T-helper 1 cell treated with Interleukin-12 subunit alpha and Interleukin-12 subunit beta and Interleukin-4 antibody, amounts not matched to agents 30 μg/mL and 1 μg/mL, for 36 hours (primary cell): ENCODE measurements at regions not wholly inside any gene's neighbourhood (a gene's known extent, or its start where the extent isn't known, plus 50 kb on each side); places are given as distances from the start of the nearest gene placed in this dataset.
"Not testable (repeated sequence)": the region's sequence is repeated elsewhere in the genome, so short reads cannot be mapped to it uniquely, and the experiment has no call there.

ENCODE experiments used
- H3K27ac Mint-ChIP-seq: one replicate; pipeline ENCODE4 v1.8.0; 2021; ENCODE audit warnings: mild to moderate bottlenecking, mixed read lengths
- H3K27me3 Mint-ChIP-seq: one replicate; pipeline ENCODE4 v1.8.0; 2021; ENCODE audit warnings: low read depth, mixed read lengths
- H3K36me3 Mint-ChIP-seq: one replicate; pipeline ENCODE4 v1.8.0; 2021; ENCODE audit warnings: low read depth, mixed read lengths
- H3K4me1 Mint-ChIP-seq: one replicate; pipeline ENCODE4 v1.8.0; 2021; ENCODE audit warnings: low read depth, mixed read lengths
- H3K4me3 Mint-ChIP-seq: one replicate; pipeline ENCODE4 v1.8.0; 2021; ENCODE audit warnings: mild to moderate bottlenecking, moderate library complexity, mixed read lengths
- H3K9me3 Mint-ChIP-seq: one replicate; pipeline ENCODE4 v1.8.0; 2021; ENCODE audit warnings: mixed read lengths

DNA sequence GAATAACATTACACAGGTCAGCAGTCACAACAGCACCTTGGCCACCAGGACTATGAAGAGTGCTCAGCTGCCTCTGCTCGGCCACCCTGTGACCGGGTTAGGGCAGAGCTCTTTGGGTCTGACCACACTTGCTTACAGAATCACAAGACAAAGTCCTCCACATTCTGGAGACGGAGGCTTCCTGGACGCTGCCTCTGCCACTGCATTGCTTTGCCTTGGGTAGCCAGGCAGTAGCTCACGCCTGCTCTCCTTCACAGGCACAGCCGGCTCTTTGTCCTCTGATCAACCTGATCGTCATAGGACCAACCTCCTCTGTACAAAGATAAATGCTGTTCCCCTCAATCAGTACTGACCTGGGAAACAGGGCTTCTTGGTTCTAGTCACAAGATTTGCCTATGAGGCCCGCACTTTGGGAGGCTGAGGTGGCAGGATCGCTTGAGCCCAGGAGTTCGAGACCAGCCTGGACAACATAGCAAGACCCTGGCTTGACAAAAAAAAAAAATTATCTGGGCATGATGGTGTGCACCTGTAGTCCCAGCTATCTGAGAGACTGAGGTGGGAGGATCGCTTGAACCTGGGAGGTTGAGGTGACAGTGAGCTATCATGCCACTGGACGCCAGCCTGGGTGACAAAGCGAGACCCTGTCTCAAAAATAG, 128.4 kb upstream of the IER5L start:
- Mint-ChIP-seq H3K27me3 (peaks cover 23% of the 10 kb centered on the region), H3K36me3 (no peaks in the 10 kb centered on the region), H3K9me3 (peaks cover 10% of the 10 kb centered on the region), H3K4me1 (no peaks in the 10 kb centered on the region), H3K4me3 (no peak overlapping the region), H3K27ac (no peak overlapping the region)

DNA sequence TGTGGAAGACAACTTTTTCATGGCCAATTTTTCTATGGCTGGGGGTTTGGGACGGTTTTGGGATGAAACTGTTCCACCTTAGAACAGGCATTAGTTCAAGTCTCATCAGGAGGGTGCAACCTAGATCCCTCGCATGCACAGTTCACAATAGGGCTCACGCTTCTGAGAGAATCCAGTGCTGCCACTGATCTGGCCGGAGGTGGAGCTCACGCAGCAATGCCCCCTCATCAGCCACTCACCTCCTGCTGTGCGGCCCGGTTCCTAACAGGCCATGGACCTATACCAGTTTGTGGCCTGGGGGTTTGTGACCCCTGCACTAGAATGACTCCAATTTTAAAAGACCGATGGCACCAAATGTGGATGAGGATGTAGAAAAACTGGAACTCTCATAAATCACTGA, 127.2 kb upstream of the IER5L start:
- Mint-ChIP-seq H3K27ac (no peak overlapping the region), H3K4me1 (no peaks in the 10 kb centered on the region), H3K9me3 (peaks cover 14% of the 10 kb centered on the region), H3K36me3 (no peaks in the 10 kb centered on the region), H3K4me3 (no peak overlapping the region), H3K27me3 (peaks cover 23% of the 10 kb centered on the region)

DNA sequence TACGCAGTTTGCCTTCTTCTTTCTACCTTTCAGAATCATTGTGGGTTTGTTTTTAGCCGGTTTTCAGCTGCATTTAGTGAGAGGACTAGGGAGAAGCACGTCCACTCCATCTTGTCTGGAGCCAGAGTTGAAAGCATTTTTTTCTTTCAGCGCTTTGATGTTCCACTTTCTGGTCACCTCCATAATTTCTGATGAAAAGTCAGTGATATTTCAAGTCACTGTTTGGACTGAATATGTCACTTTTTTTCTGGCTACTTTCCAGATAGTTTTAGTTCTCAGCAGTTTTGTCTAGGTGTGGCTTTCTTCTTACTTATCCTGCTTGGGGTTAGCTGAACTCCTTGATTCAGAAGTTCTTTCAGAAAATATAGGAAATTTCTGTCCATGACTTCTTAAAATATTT, 123.9 kb upstream of the IER5L start:
- Mint-ChIP-seq H3K27me3 (peaks cover 31% of the 10 kb centered on the region), H3K4me1 (no peaks in the 10 kb centered on the region), H3K9me3 (peaks cover 22% of the 10 kb centered on the region), H3K4me3 (no peak overlapping the region), H3K27ac (no peak overlapping the region), H3K36me3 (no peaks in the 10 kb centered on the region)

DNA sequence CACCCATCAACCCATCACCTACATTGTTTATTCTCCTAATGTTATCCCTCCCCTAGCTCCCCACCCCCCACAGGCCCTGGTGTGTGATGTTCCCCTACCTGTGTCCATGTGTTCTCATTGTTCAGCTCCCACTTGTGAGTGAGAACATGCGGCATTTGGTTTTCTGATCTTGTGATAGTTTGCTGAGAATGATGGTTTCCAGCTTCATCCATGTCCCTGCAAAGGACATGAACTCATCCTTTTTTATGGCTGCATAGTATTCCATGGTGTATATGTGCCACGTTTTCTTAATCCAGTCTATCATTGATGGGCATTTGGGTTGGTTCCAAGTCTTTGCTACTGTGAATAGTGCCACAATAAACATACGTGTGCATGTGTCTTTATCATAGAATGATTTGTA, 118.1 kb upstream of the IER5L start:
- not testable (repeated sequence) for H3K4me1 Mint-ChIP-seq, H3K27ac Mint-ChIP-seq, H3K4me3 Mint-ChIP-seq, H3K36me3 Mint-ChIP-seq
- Mint-ChIP-seq H3K9me3 (peaks cover 22% of the 10 kb centered on the region), H3K27me3 (peaks cover 31% of the 10 kb centered on the region)

DNA sequence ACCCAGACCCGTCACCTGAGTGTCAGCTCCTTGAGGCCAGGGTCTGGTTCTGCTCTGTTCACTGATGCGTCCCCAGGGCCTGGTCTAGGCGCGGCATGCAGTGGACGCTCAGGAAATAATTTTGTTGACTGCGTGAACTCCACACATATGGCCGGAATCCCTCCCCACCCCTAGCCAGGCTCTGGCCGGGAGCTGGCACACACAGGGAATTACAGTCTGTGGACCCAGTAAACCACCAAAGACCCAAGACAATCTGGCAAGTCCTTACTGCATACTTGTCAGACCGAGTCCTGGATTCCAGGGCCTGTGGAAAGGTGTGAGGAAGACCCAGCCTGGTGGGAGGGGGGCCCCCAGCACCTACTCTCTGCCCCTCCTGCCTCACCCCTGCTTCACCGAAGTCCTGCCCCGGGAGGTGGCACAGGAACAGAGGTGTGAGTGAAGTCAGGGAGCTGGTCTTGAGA, 113.0 kb upstream of the IER5L start:
- peaks cover 7% of the 10 kb centered on the region for H3K9me3 Mint-ChIP-seq
- peaks cover 15% of the 10 kb centered on the region for H3K27me3 Mint-ChIP-seq
- H3K36me3 Mint-ChIP-seq = no peaks in the 10 kb centered on the region
- H3K27ac Mint-ChIP-seq = no peak overlapping the region
- H3K4me1 Mint-ChIP-seq = no peaks in the 10 kb centered on the region
- H3K4me3 Mint-ChIP-seq = no peak overlapping the region

DNA sequence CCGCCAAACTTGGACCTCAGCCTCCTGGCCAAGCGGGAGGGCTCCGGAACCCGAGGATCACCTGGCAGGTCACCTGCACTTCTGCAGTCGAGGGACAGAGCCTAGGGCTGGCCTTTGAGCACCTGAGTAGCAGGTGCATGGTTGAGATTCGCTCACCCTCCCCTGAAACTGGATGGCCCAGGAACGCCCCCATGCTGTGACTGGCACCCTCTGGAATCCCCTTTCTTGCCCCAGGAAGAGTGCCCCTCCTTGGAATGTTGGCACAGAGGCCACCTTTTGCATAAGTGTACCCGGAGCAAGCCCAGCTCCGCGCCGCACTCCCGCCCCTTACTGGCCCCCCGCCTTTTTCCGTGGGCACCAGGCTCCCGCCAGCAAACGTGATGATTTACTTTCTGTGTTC, 112.5 kb upstream of the IER5L start:
- no peaks in the 10 kb centered on the region for H3K4me1 Mint-ChIP-seq
- no peak overlapping the region for H3K27ac Mint-ChIP-seq
- H3K27me3 Mint-ChIP-seq = peaks cover 13% of the 10 kb centered on the region
- peaks cover 4% of the 10 kb centered on the region for H3K9me3 Mint-ChIP-seq
- H3K36me3 Mint-ChIP-seq = no peaks in the 10 kb centered on the region
- H3K4me3 Mint-ChIP-seq = no peak overlapping the region

DNA sequence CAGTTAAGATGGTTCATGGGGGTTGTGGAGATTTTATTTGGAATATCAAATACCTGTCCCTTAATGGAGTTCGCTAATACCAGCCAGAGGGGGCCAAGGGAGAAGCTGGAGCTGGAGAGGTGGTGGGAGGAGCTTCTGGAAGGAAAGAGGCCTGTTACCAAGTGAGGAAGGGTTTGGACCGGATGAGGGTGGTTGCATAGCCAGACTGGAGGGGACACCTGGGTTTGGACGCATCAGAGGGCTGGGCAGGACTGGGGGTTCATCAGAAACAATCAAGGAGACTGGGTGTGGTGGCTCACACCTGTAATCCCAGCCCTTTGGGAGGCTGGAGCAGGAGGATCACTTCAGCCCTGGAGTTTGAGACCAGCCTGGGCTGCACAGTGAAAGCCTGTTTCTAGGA, 111.8 kb upstream of the IER5L start:
- peaks cover 10% of the 10 kb centered on the region for H3K27me3 Mint-ChIP-seq
- no peaks in the 10 kb centered on the region for H3K36me3 Mint-ChIP-seq
- H3K9me3 Mint-ChIP-seq = no peaks in the 10 kb centered on the region
- H3K27ac Mint-ChIP-seq = no peak overlapping the region
- no peak overlapping the region for H3K4me3 Mint-ChIP-seq
- H3K4me1 Mint-ChIP-seq = no peaks in the 10 kb centered on the region

DNA sequence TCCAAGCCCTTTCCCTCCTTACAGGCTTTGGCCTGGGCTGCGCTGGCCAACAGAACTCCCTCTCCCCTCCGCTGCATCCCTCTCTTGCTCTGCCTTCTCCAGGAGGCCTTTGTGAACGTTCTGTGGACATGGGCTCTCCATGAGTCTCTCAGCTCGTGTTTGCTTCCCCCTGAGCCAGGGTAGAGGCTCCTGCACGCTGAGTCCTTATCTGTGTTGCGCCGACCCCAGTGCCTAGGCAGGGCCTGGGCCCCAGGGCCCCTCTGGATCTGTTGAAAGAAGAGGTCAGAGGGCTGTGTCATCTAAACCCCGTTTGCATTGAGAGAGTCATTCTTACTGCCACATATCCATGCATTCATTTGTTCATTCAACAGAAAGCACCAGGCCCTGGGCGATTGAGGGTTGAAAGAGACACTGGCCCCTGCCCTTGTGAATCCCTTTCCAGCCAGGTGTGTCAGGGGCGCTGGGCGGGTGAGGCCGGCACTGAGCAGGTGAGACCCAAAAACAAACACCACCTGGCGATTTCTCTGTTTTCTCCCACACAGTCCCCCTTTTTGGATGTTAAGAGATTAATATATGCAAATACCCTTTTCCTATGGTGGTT, 111.2 kb upstream of the IER5L start:
- H3K9me3 Mint-ChIP-seq = no peaks in the 10 kb centered on the region
- no peaks in the 10 kb centered on the region for H3K36me3 Mint-ChIP-seq
- no peaks in the 10 kb centered on the region for H3K4me1 Mint-ChIP-seq
- H3K27me3 Mint-ChIP-seq = peaks cover 4% of the 10 kb centered on the region
- no peak overlapping the region for H3K4me3 Mint-ChIP-seq
- no peak overlapping the region for H3K27ac Mint-ChIP-seq

DNA sequence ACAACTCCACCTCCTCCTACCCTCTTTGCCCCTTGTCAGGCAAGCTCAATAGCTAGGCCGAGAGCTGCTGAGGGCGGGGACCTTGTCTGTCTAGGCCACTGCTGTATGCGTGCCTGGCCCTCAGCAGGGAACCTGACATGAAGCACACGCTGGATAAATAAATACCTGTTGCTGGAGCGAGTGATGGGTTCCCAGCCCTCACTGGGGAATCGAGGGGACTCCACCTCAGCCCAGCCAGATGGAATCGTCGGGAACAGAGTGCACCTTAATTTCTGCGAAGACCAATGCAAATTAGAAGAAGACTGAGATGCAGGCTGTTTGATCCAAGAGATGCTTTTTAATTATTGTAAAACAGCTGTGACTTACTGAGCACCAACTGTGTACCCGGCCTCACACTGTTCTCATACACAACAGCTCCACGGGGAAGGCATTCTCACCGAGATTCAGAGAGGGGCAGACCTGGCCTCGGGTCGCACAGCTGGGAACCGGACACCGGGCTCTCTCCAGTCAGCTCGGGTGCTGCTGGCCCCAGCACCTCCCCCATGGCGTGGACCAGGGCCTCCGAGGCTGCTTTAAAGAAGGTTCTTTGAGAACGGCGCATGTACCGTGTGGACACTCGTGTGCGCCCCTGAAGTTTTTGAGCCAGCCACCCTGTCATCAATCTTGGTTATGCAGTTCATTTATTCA, 109.7 kb upstream of the IER5L start:
- no peaks in the 10 kb centered on the region for H3K9me3 Mint-ChIP-seq
- H3K4me3 Mint-ChIP-seq = no peak overlapping the region
- peaks cover 3% of the 10 kb centered on the region for H3K27me3 Mint-ChIP-seq
- H3K36me3 Mint-ChIP-seq = no peaks in the 10 kb centered on the region
- H3K4me1 Mint-ChIP-seq = no peaks in the 10 kb centered on the region
- H3K27ac Mint-ChIP-seq = no peak overlapping the region

DNA sequence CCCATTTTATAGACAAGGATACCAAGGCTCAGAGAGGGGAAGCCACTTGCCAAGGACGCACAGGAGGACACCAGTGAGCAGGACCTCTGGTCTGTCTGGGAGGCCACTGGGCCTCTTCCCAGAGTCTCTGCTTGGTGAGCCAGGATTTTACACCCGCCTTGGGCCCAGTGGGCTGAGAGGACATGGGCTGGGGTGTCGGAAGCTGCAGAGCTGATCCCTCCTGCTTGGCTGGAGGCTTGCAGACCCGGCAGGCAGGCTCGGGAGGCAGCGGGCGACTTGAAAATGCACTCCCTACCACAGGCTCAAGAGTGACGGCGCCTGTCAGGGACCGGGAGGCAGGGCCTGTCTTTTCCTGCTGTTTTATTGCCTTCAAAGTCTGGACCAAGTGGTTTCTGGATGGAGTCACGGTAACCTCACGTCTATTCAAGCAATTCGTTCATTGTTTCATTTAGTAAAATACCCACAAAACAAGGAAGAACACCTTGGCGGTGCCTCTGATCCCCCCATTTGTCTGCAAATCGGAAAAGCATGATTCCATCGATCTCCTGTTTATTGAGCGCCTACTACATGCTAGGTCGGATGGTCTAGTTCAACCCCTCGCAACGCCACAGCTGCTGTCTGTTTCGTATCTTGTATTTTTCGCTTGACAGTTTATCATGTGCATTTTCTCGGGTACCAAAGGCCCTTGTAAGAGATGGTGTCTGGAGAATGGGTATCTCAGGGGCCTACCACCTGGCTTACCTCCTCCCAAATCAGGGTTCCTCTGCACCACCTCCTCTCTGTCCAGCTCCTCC, 108.1 kb upstream of the IER5L start:
- Mint-ChIP-seq H3K36me3 (no peaks in the 10 kb centered on the region), H3K27ac (no peak overlapping the region), H3K4me3 (no peak overlapping the region), H3K27me3 (peaks cover 3% of the 10 kb centered on the region), H3K9me3 (no peaks in the 10 kb centered on the region), H3K4me1 (no peaks in the 10 kb centered on the region)

DNA sequence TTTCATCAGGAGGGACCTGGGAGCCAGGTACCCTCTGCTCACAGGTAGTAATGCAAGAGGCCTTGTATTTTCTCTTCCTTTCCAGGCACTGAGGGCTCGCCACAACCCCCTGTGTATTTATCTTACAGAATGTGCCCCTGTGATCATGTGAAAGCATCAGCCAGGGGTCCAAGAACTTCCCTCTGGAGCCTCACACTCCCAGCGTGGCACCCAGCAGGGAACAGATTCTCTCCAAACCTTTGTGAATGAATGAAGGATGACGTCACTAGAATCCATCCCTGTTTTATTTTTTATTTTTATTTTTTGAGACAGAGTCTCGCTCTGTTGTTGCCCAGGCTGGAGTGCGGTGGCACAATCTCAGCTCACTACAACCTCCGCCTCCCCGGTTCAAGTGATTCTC, 107.3 kb upstream of the IER5L start:
- Mint-ChIP-seq H3K4me1 (no peaks in the 10 kb centered on the region), H3K27ac (no peak overlapping the region), H3K27me3 (peaks cover 3% of the 10 kb centered on the region), H3K36me3 (no peaks in the 10 kb centered on the region), H3K4me3 (no peak overlapping the region), H3K9me3 (no peaks in the 10 kb centered on the region)

DNA sequence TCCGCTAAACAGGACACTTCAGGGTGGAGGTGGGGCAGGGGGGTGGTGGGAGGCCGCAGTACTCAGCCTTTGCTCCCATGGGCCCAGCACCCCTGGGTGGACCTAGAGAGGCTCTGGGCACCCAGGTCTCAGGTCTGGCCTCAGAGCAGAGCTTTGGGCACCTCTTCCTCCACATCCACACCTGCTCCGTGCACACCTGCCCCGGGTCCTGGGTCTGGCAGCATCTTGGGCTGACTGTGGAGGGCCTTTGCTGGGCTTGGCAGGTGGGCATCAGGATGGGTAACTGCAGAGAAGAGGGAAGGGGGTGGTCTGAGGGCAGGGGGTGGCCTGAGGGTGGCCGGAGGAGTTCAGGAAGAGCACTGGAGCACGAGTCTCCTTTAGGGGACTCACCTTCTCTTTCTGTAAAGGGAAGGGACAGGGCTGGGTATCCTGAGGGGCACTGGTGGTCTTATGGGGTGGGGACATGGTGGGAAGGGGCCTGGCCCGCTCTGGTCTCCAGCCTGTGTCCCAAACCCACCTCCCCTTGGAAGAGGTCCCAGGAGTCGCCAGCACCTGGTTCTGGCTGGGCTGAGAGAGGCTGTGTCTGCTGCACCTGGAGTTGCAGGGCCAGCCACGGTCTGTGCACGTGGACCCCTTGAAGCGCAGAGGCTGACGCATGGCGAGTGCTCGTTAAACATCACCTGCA, 106.7 kb upstream of the IER5L start:
- no peaks in the 10 kb centered on the region for H3K9me3 Mint-ChIP-seq
- no peaks in the 10 kb centered on the region for H3K4me1 Mint-ChIP-seq
- no peak overlapping the region for H3K27ac Mint-ChIP-seq
- no peak overlapping the region for H3K4me3 Mint-ChIP-seq
- peaks cover 3% of the 10 kb centered on the region for H3K27me3 Mint-ChIP-seq
- no peaks in the 10 kb centered on the region for H3K36me3 Mint-ChIP-seq

DNA sequence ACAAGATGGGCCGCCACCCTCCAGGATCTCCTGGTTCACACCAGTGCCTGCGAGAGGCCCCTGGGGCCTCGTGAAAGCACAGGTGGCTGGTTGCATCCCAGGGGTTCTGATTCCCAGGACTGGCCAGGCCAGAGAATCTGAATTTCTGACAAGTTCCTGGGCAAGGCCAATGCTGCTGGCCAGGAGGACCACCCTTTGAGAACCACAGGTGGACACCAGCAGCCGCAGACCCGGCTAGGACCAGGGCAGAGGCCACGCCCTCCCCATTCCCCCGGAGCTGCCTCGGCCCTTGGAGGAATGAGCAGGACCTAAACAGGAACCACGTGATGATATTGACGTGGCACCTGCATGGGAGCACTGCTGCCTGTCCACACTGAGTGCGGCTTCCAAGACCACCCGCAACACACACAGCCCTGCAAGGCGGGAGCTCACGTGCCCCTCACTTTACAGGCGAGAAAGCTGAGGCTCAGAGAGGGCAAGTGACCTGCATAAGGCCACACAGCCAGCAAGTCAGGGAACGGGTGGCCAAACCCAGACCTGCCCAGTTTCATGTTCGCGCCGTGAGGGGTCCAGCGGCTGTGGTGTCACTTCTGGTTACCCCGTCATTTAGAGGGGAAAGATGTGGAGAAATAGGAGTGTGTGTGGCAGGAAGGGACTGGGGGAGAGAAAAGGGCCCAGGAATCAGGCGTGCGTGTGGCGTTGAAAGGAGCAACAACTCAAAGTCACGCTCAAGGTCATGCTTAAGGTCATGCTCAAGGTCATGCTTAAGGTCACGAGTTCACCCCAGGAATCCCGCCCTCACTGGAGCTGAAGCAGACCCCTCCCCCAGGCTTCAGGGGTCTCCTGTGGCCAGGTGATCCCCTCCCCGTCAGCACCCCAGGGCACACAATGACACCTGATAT, 105.9 kb upstream of the IER5L start:
- no peaks in the 10 kb centered on the region for H3K9me3 Mint-ChIP-seq
- peaks cover 3% of the 10 kb centered on the region for H3K27me3 Mint-ChIP-seq
- no peak overlapping the region for H3K4me3 Mint-ChIP-seq
- no peak overlapping the region for H3K27ac Mint-ChIP-seq
- no peaks in the 10 kb centered on the region for H3K4me1 Mint-ChIP-seq
- H3K36me3 Mint-ChIP-seq = no peaks in the 10 kb centered on the region
